CD4-positive, alpha-beta T cell treated with Interleukin-15 for 1 hour (primary cell): ENCODE measurements at regions not wholly inside any gene's neighbourhood (a gene's known extent, or its start where the extent isn't known, plus 50 kb on each side); places are given as distances from the start of the nearest gene placed in this dataset.
A peak's percentile ranks its signal among the peaks of the same experiment; 100 is the strongest.

ENCODE experiments used
- DNase-seq: peaks from one replicate; pipeline ENCODE4 v3.0.0-alpha.2; 2020

DNA sequence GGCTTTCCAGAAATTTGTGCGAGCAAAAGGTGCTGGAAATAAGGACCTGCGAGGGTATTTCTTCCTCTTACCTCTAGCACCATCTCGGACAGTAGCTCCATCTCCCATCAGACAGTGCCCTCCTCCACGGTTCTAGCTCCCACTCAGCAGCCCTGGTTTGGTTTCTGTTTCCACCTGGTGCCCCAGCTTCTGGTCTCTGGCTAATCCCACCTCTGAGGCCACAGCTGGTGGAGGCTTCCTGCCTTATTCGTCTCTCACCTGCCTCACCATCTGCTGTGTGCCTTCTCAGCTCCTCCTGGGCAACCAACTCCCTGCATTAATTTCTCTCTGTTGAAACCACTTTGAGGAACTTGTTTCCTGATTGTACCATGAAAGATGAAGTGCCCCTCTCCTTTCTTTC is 162.4 kb upstream of the CDYL start:
- DNase-seq: no peak

DNA sequence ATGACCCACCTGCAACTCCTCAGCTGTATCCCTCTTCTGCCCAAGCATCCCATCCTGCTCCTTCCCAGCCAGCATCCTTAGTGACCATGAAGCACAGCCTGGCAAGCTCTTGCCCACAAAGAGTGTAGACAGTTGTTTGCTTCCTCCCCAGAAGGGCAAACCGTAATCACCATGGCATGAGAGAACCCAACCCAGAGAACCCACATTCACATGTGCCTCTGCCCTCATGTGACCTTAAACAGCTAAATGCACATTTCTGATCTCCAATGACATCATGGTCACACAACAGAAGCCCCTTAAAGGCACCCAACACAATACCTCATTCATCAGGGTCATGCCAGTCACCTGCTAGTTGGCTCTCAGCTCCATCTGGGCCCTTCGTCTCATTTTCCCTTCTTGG is 162.8 kb upstream of the CDYL start:
- DNase-seq: no peak

DNA sequence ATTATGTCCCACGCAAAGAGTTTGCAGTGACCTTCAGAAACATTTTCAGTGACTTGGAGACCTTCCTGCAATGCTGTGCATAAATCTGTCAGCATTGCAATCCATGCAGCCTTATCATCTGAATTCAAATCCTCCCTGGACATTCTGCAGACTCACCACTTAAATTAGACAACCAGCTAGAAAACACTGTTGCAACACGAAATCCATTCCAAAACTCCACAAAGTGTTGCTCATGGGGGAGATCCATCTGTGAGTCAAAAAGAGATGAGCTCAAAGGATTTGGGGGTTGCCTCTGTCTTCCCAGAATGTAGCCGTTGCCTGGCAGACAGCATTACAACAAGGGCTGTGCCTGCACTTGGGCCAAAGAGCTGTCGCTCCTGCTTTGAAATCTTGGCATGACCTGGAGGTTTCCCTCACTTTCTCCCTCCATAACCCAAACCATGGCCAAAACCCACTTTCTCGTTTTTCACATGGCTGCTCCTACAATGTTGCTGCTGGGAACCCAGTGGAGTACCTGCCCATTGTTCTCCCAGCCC is 163.5 kb upstream of the CDYL start:
- no peak for DNase-seq

DNA sequence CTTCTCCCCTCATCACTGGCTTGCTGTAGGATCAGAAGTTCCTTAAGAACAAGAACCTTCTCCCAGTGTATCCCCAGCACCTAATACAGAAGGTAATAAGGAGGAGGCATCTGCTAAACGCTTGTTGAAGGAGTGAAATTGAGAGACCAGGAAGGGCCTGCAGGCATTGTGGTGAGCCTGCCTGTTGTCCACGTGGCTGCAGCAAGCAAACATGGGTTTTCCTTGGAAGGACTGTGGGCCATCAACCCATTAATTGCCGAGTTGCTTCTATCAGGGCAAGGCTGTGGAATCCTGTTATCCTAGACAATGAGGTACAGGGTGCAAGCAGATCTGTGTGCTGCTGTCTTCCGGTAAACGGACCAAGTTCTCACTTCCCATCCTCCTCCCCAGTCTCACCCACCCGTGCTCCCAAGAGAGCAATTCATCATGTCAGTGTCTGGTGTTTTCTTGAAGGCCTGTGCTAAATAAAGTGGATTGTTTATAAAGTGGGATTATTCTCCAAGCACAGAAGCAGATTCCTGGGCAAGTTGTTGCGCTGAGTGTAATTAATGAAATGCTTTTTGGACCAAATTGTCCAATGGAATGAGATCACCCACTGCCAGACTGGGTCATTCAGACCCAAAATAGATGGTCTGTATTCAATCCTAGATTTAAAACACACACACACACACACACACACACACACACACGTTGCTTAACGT is 164.6 kb upstream of the CDYL start:
- DNase-seq: no peak

DNA sequence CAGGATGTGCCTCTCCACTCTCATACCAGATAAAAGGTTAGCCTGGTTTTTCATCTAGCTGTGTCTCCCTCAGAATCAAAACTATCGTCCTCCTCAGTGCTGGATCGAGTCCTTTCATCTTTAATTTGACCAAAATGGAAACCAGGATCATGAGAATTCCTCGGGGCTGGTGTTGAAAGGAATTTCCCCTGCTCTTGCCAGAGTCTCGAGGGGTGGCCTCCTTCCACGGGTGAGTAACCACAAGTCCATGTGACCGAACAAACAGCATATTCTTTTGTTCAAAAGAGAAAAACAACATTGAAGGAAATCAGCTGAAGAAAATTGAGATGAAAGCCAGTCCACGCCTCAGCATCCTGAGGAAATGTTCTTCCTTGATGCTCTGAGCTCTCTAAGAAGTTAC is 165.9 kb upstream of the CDYL start:
- no peak for DNase-seq

DNA sequence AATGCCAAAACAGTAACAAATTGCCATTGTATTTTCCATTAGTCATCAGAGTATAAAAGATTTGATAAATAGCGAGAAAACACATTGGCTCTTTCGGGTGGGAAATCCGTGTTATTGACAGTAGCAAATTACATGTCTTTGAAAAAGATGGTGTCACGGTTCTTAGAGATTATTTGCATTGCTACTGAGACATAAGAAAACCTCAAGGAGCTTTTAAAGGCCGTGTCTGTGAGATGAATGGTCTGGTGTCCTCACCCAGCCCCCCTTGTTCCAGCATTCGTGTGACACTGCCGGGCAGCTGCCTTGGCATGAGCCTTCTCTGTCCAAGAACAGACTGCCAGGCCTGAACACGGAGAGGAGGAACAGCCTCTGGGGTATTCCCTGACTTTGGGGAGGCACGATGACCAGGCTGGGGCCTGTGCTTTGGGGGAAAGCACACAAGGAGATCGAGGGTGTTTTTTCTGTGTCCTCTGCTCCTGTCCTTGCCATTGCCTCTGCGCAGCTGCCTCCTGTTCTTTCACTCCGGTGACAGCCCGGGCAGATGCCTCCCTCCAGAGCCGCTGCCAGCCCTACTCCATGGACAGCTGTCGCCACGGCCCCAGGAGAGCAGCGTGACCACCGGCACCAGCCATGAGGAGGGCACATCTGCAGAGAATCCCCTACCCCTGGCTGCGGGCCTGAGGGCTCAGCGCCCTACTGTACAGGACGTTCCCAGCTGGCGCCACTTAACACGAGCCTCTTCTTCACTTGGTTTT is 167.7 kb upstream of the CDYL start:
- no peak for DNase-seq

DNA sequence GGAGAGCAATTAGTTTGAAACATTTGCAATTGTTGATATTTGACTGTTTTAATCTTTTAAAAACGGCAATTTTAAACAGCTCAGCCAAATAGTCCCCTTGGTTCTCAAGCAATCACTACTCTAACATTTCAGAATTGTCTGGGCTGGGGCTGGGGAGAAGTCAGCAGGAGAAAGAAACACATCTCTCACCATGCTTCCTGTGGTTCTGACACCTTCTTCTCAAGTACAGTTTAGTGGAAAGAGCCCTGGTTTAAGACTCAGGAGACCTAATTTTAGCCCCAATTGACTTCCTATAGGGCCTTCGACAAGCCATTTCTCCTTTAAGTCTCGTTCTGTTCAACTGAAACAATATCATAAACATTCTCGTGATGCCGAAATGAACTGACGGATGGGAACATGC is 168.4 kb upstream of the CDYL start:
- no peak for DNase-seq

DNA sequence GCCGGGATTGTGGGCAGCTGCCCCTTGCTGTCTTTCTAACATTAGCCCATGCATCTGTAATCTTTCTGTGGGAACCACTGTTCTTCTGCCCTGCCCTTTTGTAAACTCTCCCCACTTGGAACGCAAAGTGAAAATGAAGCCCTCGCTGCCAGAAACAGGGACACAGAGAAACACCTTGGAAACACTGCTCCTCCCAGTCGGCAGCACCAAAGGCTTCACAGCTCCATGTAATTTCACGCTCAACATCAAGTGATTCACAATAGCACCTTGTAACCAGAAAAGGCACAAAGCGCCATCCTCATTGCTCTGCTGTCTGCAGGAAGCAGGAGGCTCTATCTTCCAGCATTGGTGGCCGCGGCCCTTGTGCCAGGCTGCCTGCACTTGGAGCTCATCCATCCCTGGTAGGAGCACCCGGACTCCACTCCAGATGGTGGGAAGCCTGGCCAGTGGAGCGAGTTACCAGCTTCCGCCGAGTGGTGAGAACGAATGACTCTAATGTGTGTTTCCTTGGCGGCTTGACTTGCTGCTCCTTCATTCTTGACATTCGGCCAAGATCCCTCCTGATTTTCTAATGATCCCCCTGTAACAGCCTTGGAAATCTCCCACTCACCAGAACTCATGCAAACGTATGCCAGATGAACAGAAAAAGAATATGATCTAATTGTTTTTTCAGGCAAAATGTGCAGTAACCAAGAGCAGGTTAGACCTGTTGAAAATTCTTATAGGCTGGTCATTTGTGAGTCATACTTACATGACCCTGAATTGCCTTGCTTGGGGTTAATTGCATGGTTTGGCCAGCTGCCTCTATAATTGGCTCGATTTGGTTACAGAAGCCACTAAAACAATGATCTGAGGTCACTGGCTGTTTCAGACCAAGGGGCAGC is 169.1 kb upstream of the CDYL start:
- DNase-seq: no peak

DNA sequence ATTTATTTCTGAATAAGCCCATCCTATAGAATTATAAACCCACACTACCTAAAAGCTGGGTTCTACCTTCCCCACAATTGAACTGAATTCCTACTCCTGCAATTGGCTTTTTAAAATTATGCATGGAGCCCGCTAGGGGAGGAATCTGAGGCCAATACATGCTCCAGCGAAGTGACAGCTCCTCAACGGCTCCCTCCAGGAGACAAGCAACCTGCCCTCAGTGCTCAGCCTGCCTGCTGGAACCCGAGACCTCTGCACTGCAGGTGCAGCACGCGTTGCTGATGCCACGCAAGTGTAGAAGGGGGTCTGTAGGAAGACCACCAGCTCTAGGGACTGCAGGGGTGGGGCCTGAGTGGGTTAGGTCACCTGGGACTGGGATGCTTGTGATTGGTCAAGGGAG is 170.2 kb upstream of the CDYL start:
- DNase-seq: no peak

DNA sequence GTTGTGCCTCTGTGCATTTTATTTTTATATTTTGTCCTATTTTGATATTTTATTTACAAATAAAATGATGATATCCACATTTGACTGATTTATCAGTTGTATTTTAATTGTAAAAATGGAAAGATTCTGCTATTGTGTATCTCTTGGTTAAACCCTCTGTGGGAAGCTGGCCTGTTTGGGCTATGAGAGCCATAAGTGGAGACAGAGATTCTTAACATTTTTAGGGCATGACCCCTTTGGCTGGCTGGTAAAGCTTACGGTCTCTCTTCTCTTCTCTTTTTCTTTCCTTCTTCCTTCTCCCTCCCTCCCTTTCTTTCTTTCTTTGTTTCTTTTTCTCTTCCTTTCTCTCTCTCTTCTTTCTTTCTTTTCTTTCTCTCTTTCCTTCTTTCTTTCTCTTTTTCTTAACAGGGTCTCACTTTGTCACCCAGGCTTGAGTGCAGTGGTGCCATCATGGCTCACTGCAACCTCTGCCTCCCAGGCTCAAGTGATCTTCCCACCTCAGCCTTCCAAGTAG is 172.3 kb upstream of the CDYL start:
- no peak for DNase-seq

DNA sequence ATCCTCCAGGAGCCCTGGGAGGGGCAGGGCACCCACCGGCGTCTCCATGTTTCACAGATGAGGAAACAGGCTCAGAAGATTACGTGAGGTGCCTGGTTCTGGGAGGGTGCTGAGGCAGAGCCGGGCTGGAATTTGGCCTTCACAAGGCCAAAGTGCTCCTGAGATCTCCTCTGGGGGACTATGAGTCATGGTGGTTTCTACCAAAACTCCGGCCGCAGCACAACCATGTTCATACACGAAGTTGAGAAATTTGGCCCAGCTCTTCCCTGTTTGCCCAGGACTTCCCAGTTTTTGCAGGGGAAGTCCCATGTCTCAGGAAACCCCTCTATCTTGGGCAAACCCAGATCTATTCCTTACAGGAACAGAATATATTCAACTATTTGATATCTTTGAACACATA is 172.9 kb upstream of the CDYL start:
- peak; percentile 47 for DNase-seq

DNA sequence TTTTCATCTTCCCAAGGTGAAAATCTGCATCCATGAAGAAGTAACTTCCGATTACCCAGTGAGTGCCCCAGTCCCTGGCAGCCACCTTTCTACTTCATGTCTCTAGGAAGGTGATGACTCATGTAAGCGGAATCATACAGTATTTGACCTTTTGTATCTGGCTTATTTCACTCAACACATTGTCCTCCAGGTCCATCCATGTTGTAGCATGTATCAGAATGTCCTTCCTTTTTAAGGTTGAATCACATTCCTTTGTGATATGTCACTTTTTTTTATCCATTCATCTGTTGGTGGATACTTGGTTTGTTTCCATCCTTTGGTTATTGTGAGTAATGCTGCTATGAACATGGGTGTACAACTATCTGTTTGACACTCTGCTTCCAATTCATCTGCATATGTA is 176.3 kb upstream of the CDYL start:
- DNase-seq: no peak

DNA sequence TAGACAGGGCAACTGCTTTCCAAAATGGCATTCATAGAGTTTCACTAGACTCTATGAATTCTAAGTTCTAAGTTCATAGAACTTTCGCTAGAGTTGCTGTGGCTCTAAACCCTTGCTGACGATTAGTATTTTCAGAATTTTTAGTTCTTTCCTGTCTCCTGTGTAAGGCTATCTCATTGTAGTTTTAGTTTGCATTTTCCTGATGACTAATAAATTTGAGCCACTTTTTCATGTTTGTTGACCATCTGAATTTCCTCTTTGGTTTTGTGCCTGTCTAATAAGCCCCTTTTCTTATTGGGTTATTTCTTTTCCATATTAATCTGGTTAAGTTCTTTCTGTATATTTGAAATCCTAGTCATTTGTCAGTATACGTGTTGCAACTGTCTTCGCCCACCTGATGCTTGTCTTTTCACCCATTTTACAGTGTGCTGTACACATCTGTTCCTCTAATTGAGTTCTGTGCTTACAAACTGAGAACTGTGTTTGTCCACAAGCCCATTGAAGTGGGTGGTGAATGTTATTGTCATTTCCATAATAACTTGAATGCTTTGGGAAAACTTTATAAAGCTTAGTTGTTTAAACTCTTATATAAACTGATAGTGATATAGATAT is 177.7 kb upstream of the CDYL start:
- no peak for DNase-seq

DNA sequence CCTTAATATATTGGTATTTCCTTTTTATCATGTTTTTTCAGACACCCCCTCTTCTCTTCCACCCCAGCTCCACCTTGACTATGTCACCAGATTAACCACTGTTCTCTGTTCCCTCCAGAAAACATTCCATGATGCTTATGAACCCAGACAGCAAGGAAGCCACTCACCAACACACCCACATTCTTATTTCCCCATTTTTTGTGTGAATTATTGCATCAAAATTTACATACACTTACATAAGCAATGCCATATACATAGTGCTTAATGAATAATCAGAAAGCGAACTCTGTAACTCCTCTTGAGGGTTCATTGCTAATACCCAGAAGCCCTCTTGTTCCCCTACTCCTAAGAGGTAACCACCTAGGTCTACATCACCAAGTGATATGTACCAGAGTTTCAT is 182.3 kb upstream of the CDYL start:
- DNase-seq: no peak

DNA sequence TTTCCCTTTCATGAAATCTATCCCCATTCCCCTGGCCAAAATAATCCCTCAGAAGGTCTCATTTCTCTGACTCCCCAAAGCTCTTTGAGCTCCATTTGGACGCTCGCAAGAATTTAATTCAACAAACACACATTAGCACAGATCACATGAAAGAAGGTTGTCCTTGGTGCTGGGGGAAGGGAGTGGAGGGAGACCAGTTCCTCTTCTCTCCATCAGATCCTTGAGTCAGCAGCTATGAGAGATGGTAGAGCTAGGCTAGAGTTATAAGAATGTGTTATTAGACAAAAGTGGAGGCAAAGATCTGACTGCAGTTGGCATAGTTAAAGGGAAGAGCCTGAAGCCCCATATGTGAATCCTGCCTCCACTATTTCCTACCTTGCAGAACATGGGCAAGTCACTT is 184.2 kb upstream of the CDYL start:
- DNase-seq: no peak

DNA sequence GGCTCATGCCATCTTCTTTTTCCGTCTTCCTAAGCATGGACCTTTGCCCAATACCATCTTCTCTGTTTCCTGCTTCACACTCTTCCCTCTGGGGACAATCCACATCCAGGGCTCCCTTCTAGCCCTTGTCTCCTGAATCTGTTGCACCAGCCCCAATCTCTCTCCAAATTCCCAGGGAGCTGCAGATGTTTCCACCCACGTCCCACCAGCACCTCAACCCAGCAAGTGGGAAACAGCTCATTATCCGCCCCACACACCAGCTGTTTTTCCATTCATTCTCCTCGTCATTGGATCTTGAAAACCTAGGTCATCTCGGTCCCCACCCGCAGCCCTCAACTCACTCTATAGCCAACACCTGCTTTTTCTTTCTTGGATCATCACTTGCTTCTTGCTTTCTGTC is 185.0 kb upstream of the CDYL start:
- no peak for DNase-seq

DNA sequence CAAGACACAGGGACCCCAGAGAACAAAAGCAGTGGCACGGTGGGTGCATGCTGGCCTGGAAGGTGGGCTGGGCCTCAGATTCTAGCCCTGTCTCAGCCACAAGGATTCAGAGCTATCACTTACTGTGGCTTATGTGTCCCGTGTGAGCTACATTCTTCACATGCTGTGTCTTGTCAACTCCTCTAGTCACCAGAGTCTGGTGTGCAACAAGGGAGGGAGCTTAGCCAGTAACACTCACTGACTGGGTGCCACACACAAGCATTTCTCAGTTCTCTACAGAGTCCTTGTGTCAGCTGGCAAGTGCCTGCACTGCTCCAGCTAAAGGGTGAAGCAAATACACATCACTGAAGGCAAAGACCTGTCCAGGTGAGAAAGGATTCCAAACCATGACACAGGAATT is 186.9 kb upstream of the CDYL start:
- no peak for DNase-seq

DNA sequence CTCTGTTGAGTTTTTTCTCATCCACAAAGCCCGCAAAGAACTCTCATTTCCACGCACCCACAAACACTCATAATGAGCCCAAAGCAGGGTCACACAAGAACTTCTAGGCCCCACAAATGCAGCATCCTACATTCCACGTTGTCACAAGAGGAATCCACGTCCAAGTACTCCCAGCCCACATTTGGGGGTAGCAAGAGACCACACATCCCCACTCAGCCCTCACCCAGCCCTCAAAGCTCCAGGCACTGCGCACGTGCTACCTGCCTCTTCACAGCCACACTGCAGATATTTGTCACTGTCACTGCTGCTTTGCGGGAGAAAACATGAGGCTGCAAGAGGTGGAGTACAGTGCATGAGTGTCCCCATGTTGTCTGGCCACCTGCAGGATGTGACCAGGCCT is 187.6 kb upstream of the CDYL start:
- no peak for DNase-seq

DNA sequence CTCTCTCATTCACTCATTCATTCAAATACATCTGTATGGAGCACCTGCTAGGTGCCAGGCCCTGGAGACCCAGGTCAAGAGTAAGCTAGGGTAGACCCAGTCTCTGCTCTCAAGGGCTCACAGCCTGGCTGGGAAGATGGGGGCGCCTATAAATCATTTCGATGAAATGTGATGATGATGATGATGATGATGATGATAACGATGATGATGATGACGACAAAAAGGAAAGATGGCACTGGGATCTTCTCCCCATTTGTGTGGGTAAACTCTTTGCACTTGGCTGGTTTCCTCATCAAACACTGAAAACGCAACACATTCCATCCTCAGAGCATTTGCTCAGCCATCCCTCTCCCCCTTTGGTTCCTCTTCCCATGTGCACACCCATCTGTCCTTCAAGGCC is 188.0 kb upstream of the CDYL start:
- no peak for DNase-seq

DNA sequence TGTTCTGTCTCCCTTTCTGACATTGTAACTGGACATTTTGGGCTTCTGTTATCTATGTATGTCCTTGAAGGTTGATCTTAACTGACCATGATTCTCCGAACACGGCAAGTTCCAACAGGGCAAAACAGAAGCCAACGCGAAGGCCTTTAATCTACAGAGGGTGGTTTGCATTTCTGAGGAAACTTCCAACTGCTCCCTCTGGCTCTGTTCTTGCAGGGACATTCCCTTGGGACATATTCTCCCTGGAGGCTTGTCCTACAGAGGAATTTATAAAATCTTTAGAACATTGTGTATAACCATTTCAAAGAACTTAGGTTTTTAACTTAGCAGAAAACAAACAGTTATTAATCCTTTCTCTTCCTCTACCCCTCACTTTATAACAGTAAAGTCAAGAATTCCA is 189.0 kb upstream of the CDYL start:
- DNase-seq: no peak

DNA sequence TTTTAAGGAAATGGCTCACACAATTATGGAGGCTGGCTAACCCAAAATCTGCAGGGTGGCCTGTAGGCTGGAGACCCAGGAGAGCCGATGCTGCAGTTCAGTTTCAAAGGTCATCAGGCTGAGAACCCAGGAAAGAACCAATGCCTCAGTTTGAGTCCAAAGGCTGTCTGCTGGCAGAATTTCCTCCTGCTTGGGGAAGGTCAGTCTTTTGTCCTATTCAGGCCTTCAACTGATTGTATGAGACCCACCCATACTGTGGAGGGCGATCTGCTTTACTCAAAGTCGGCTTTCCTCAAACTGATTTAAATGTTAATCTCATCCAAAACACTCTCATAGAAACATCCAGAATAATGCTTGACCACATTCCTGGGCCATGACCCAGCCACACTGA is 189.7 kb upstream of the CDYL start:
- DNase-seq: no peak

DNA sequence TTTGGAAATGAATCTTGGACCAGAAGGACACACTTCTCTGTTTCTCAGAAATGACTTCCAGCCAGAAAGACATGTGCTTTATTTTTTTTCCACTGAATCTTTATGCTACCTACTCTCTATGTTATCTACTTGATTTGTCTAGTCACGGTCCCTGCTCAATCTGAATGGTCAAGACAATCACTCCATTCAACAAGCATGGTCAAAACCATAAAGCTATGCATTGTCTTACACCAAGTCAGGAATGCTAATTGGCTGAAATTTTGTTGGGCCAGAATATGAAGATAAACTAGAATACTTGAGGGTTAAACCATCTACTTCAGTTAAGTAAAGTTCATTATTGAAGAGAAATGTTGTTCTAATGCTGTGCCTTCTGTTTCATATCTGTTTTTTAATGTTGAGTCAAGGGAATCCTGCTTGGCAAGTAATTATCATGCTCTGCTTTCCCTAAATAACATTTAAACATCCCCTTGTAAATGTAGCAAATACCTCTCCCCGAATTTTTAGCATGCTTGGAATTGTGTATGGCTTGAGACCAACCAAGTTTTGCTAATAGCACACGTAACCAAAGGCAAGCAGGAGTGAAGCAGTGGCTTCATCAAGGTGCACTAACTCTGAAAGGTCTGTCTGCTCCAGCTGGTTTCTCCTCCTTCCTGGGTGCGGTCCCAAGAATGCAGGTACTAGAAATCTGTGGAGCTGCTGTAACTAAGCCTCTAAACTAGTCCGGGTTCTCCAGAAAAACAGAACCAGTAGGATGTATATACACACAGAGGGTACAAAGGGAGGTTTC is 190.3 kb upstream of the CDYL start:
- no peak for DNase-seq
